Upper lobe of left lung (tissue), 4 donors: ENCODE measurements at regions not wholly inside any gene's neighbourhood (a gene's known extent, or its start where the extent isn't known, plus 50 kb on each side); places are given as distances from the start of the nearest gene placed in this dataset.
"Not testable (repeated sequence)": the region's sequence is repeated elsewhere in the genome, so short reads cannot be mapped to it uniquely, and the experiment has no call there.

Experiments used
- CTCF ChIP-seq, 6 experiments: fragments of 450-650 bp in 4 of 6; fragments of 200-600 bp in 2 of 6; sonication (generic) in 2 of 6; IDR thresholded peaks; one replicate each; pipeline ENCODE4 v1.5.1; 2016 to 2019; ENCODE audit warnings: antibody characterized with exemption in 6 of 6
- EP300 ChIP-seq, 4 donors: sonication (generic); formaldehyde crosslinking; IDR thresholded peaks; one replicate each; pipeline ENCODE4 v1.5.1; 2017; ENCODE audit warnings: antibody characterized with exemption in 4 of 4, control low read depth in 2 of 4
- POLR2A ChIP-seq, 4 donors: fragments of 450-650 bp; IDR thresholded peaks; one replicate each; pipeline ENCODE4 v1.5.1; 2016 to 2017; ENCODE audit warnings: antibody characterized with exemption in 4 of 4, mild to moderate bottlenecking in 2 of 4
- POLR2AphosphoS5 ChIP-seq, 2 donors: sonication (generic); formaldehyde crosslinking; IDR thresholded peaks; one replicate each; pipeline ENCODE4 v1.5.1; 2017; ENCODE audit warnings: antibody characterized with exemption in 2 of 2

- not testable (repeated sequence) for TF ChIP-seq POLR2AphosphoS5, CTCF, POLR2A, EP300 (IDR thresholded peaks at IDR 0.05)
Observed at GRCh38 chr22:48817491-48817890, 1010.2 kb downstream of the BRD1 start.
